ENCODE measurements at regions not wholly inside any gene's neighbourhood (a gene's known extent, or its start where the extent isn't known, plus 50 kb on each side); places are given as distances from the start of the nearest gene placed in this dataset.

GRCh38 chr1:60299581-60299980 is 226.0 kb upstream of the C1orf87 start:
- TF ChIP-seq CTCF (IDR thresholded peaks at IDR 0.05; ENCODE audit: unreplicated experiment): no peak
- no peak for DNase-seq (ENCODE audit: low spot score)
- H3K4me1 Mint-ChIP-seq (ENCODE audit: unreplicated experiment): no peaks in the 10 kb centered on the region
- no peaks in the 10 kb centered on the region for H3K36me3 Mint-ChIP-seq (ENCODE audit: low read depth, unreplicated experiment)
- H3K27me3 Mint-ChIP-seq (ENCODE audit: unreplicated experiment): no peaks in the 10 kb centered on the region
- no peaks in the 10 kb centered on the region for H3K9me3 Mint-ChIP-seq (ENCODE audit: unreplicated experiment)
- H3K4me3 Mint-ChIP-seq (ENCODE audit: unreplicated experiment): no peak overlapping the region
- no peak overlapping the region for H3K27ac Mint-ChIP-seq (ENCODE audit: unreplicated experiment)

- TF ChIP-seq CTCF (IDR thresholded peaks at IDR 0.05; ENCODE audit: unreplicated experiment): no peak
- Mint-ChIP-seq H3K9me3 (ENCODE audit: unreplicated experiment) (no peaks in the 10 kb centered on the region), H3K4me3 (ENCODE audit: unreplicated experiment) (no peak overlapping the region), H3K4me1 (ENCODE audit: unreplicated experiment) (no peaks in the 10 kb centered on the region), H3K27me3 (ENCODE audit: unreplicated experiment) (no peaks in the 10 kb centered on the region), H3K27ac (ENCODE audit: unreplicated experiment) (no peak overlapping the region), H3K36me3 (ENCODE audit: low read depth, unreplicated experiment) (no peaks in the 10 kb centered on the region)
- no peak for DNase-seq (ENCODE audit: low spot score)
These were observed 224.7 kb upstream of the C1orf87 start for GRCh38 chr1:60298290-60298689.

GRCh38 chr1:60296794-60297193 is 223.2 kb upstream of the C1orf87 start:
- H3K4me3 Mint-ChIP-seq (ENCODE audit: unreplicated experiment): no peak overlapping the region
- no peak overlapping the region for H3K27ac Mint-ChIP-seq (ENCODE audit: unreplicated experiment)
- TF ChIP-seq CTCF (IDR thresholded peaks at IDR 0.05; ENCODE audit: unreplicated experiment): no peak
- no peaks in the 10 kb centered on the region for H3K9me3 Mint-ChIP-seq (ENCODE audit: unreplicated experiment)
- no peaks in the 10 kb centered on the region for H3K4me1 Mint-ChIP-seq (ENCODE audit: unreplicated experiment)
- H3K36me3 Mint-ChIP-seq (ENCODE audit: low read depth, unreplicated experiment): no peaks in the 10 kb centered on the region
- H3K27me3 Mint-ChIP-seq (ENCODE audit: unreplicated experiment): no peaks in the 10 kb centered on the region
- no peak for DNase-seq (ENCODE audit: low spot score)

GRCh38 chr1:60292140-60292539 is 218.6 kb upstream of the C1orf87 start:
- TF ChIP-seq CTCF (IDR thresholded peaks at IDR 0.05; ENCODE audit: unreplicated experiment): no peak
- H3K36me3 Mint-ChIP-seq (ENCODE audit: low read depth, unreplicated experiment): no peaks in the 10 kb centered on the region
- H3K4me1 Mint-ChIP-seq (ENCODE audit: unreplicated experiment): no peaks in the 10 kb centered on the region
- no peak overlapping the region for H3K4me3 Mint-ChIP-seq (ENCODE audit: unreplicated experiment)
- H3K9me3 Mint-ChIP-seq (ENCODE audit: unreplicated experiment): no peaks in the 10 kb centered on the region
- no peak for DNase-seq (ENCODE audit: low spot score)
- H3K27me3 Mint-ChIP-seq (ENCODE audit: unreplicated experiment): peaks cover under 1% of the 10 kb centered on the region
- H3K27ac Mint-ChIP-seq (ENCODE audit: unreplicated experiment): no peak overlapping the region

- Mint-ChIP-seq H3K36me3 (ENCODE audit: low read depth, unreplicated experiment) (no peaks in the 10 kb centered on the region), H3K4me1 (ENCODE audit: unreplicated experiment) (no peaks in the 10 kb centered on the region), H3K4me3 (ENCODE audit: unreplicated experiment) (no peak overlapping the region), H3K27ac (ENCODE audit: unreplicated experiment) (no peak overlapping the region), H3K27me3 (ENCODE audit: unreplicated experiment) (peaks cover 3% of the 10 kb centered on the region), H3K9me3 (ENCODE audit: unreplicated experiment) (no peaks in the 10 kb centered on the region)
- no peak for TF ChIP-seq CTCF (IDR thresholded peaks at IDR 0.05; ENCODE audit: unreplicated experiment)
- DNase-seq (ENCODE audit: low spot score): no peak
These were observed 216.8 kb upstream of the C1orf87 start for GRCh38 chr1:60290393-60290792.

All from endothelial cell (in vitro differentiated cells).